Neuronal stem cell (in vitro differentiated cells): ENCODE measurements at regions not wholly inside any gene's neighbourhood (a gene's known extent, or its start where the extent isn't known, plus 50 kb on each side); places are given as distances from the start of the nearest gene placed in this dataset. TPM values are rescaled to one million over a fixed set of nuclear protein-coding genes. Genes with fewer than 3 reads are reported as not detected.

Source experiments
- DNase-seq: peaks from one replicate; pipeline ENCODE4 v3.0.0-alpha.2; 2013; ENCODE audit warnings: low spot score
- H2AFZ ChIP-seq: one replicate; pipeline ENCODE4 v1.6.1; 2013; ENCODE audit warnings: mild to moderate bottlenecking, low read length, inconsistent platforms
- H2AK5ac ChIP-seq: 2 replicates; pipeline ENCODE4 v1.6.1; 2013; ENCODE audit warnings: low read depth, mild to moderate bottlenecking, inconsistent platforms, low read length, moderate library complexity, mixed read lengths
- H2BK120ac ChIP-seq: 2 replicates; pipeline ENCODE4 v1.6.1; 2013; ENCODE audit warnings: low read depth, mild to moderate bottlenecking, inconsistent platforms, low read length, moderate library complexity, mixed read lengths
- H2BK12ac ChIP-seq: one replicate; pipeline ENCODE4 v1.6.1; 2013; ENCODE audit warnings: low read length, inconsistent platforms
- H2BK15ac ChIP-seq: 2 replicates; pipeline ENCODE4 v1.6.1; 2013; ENCODE audit warnings: mild to moderate bottlenecking, low read length, inconsistent platforms, mixed read lengths
- H2BK5ac ChIP-seq: one replicate; pipeline ENCODE4 v1.6.1; 2013; ENCODE audit warnings: inconsistent platforms, mild to moderate bottlenecking, low read length, moderate library complexity
- H3K14ac ChIP-seq: one replicate; pipeline ENCODE4 v1.6.1; 2013; ENCODE audit warnings: low read length, inconsistent platforms
- H3K18ac ChIP-seq: 2 replicates; pipeline ENCODE4 v1.6.1; 2013; ENCODE audit warnings: low read length, inconsistent platforms
- H3K23ac ChIP-seq: 2 replicates; pipeline ENCODE4 v1.6.1; 2013; ENCODE audit warnings: low read depth, mild to moderate bottlenecking, mixed read lengths, low read length, inconsistent platforms; ENCODE audit not compliant: poor library complexity
- H3K27ac ChIP-seq: replicated peaks from 3 replicates; pipeline ENCODE4 v1.5.1; 2013; ENCODE audit warnings: low read length, inconsistent platforms
- H3K27me3 ChIP-seq, 3 experiments: 2 replicates each; pipeline ENCODE4 v1.6.1; 2013; ENCODE audit warnings: low read length in 3 of 3, mild to moderate bottlenecking in 2 of 3, inconsistent platforms in 1 of 3, low read depth in 1 of 3, mixed read lengths in 1 of 3, moderate library complexity in 1 of 3; ENCODE audit not compliant: control insufficient read depth in 3 of 3, insufficient read depth in 3 of 3
- H3K36me3 ChIP-seq, 2 donors: replicated peaks in 1 of 2; 2 replicates each; pipeline ENCODE4 v1.6.1; 2013; ENCODE audit warnings: low read length in 2 of 2; ENCODE audit not compliant: control insufficient read depth in 2 of 2, insufficient read depth in 2 of 2
- H3K4ac ChIP-seq: 2 replicates; pipeline ENCODE4 v1.6.1; 2013; ENCODE audit warnings: inconsistent platforms, mild to moderate bottlenecking, low read length, moderate library complexity
- H3K4me1 ChIP-seq, 2 donors: 1 replicate in 1 of 2; 2 replicates in 1 of 2; pipeline ENCODE4 v1.6.1; 2013; ENCODE audit warnings: low read length in 2 of 2, low read depth in 1 of 2; ENCODE audit not compliant: control insufficient read depth in 2 of 2, insufficient read depth in 1 of 2
- H3K4me2 ChIP-seq: one replicate; pipeline ENCODE4 v1.6.1; 2013; ENCODE audit warnings: mild to moderate bottlenecking, low read length, inconsistent platforms; ENCODE audit not compliant: insufficient read depth, poor library complexity, severe bottlenecking
- H3K4me3 ChIP-seq, 2 donors: 2 replicates each; pipeline ENCODE4 v1.5.1; 2013; ENCODE audit warnings: low read length in 2 of 2, mild to moderate bottlenecking in 2 of 2, inconsistent platforms in 1 of 2, moderate library complexity in 1 of 2
- H3K79me1 ChIP-seq: one replicate; pipeline ENCODE4 v1.6.1; 2013; ENCODE audit warnings: low read depth, mild to moderate bottlenecking, inconsistent platforms, low read length, moderate library complexity
- H3K9ac ChIP-seq: one replicate; pipeline ENCODE4 v1.6.1; 2013; ENCODE audit warnings: mild to moderate bottlenecking, low read depth, low read length, inconsistent platforms; ENCODE audit not compliant: poor library complexity
- H3K9me3 ChIP-seq, 2 donors: replicated peaks in 1 of 2; 2 replicates each; pipeline versions ENCODE3 to v1.6.1; 2013; ENCODE audit warnings: low read length in 2 of 2, mild to moderate bottlenecking in 2 of 2, inconsistent platforms in 1 of 2, low read depth in 1 of 2, mixed read lengths in 1 of 2, moderate library complexity in 1 of 2; ENCODE audit not compliant: control insufficient read depth in 2 of 2, insufficient read depth in 1 of 2
- H4K8ac ChIP-seq: one replicate; pipeline ENCODE4 v1.6.1; 2013; ENCODE audit warnings: low read depth, mild to moderate bottlenecking, inconsistent platforms, low read length, moderate library complexity
- H4K91ac ChIP-seq: one replicate; pipeline ENCODE4 v1.6.1; 2013; ENCODE audit warnings: low read length, low read depth, mild to moderate bottlenecking, inconsistent platforms; ENCODE audit not compliant: poor library complexity
- WGBS, 2 donors: extraction: QIAGEN DNeasy Blood & Tissue Kit; methylation state at CpG; one replicate each; pipeline ENCODE4 v1.1.7; 2013; ENCODE audit warnings: missing lambda C conversion rate in 2 of 2, mixed read lengths in 1 of 2; ENCODE audit not compliant: insufficient read length in 2 of 2, insufficient replicate concordance in 1 of 2; ENCODE audit errors: extremely low coverage in 2 of 2; 5-methylcytosine and 5-hydroxymethylcytosine counted together
- small RNA-seq: library from polyadenylated mRNA; stranded (forward); fragments of <200 nt; extraction: miRNeasy Mini kit (QIAGEN cat#:217004); gene quantifications from one replicate; pipeline ENCODE3, GENCODE V24; 2013; ENCODE audit not compliant: insufficient read depth

- DNase-seq = no peak
- H3K36me3 ChIP-seq = no peaks in the 10 kb centered on the region
Observed at GRCh38 chr22:22032099-22032905, 49.7 kb upstream of the TOP3B start.

More at GRCh38 chr22:22032099-22032905, 49.7 kb upstream of the TOP3B start:
- WGBS, 2 donors = no CpG with 5 or more reads among the region's 4 CpGs
- H3K79me1 ChIP-seq = no peaks in the 10 kb centered on the region
- H2BK5ac ChIP-seq = no peak overlapping the region
- no peak overlapping the region for H2AFZ ChIP-seq
- H3K4ac ChIP-seq = no peak overlapping the region
- no peak overlapping the region for H4K91ac ChIP-seq
- H3K27ac ChIP-seq = no peak overlapping the region
- H3K14ac ChIP-seq = no peak overlapping the region
- H2BK120ac ChIP-seq = no peak overlapping the region
- peak overlapping the region; percentile 14 for H2AK5ac ChIP-seq
- peaks cover 0 to 24% (median 12%) of the 10 kb centered on the region in 3 experiments for H3K27me3 ChIP-seq
- H3K23ac ChIP-seq = peak overlapping the region; percentile 57
- peaks cover 7 to 23% of the 10 kb centered on the region in 2 donors for H3K4me1 ChIP-seq
- no peak overlapping the region for H2BK12ac ChIP-seq
- H3K4me2 ChIP-seq = no peak overlapping the region
- no peaks in the 10 kb centered on the region for H3K9me3 ChIP-seq
- H4K8ac ChIP-seq = no peak overlapping the region
- peak overlapping the region; percentile 17 for H2BK15ac ChIP-seq
- H3K4me3 ChIP-seq = no peak overlapping the region
- no peak overlapping the region for H3K9ac ChIP-seq
- peak overlapping the region; percentile 49 for H3K18ac ChIP-seq

Small RNAs in the stretch of these regions (small RNA-seq; reads per million reads assigned to genes)
- gene AC245452.3 (not detected), gene AC245517.3 (not detected), gene AC245517.5 (not detected), gene IGLVIV-59 (not detected)
